Stomach (tissue), 8 donors: ENCODE measurements at regions not wholly inside any gene's neighbourhood (a gene's known extent, or its start where the extent isn't known, plus 50 kb on each side); places are given as distances from the start of the nearest gene placed in this dataset.

ENCODE experiments used
- DNase-seq, 2 donors: peaks; one replicate each; pipeline versions ENCODE4 v3.0.0 to v3.0.0-alpha.2; 2013 to 2019
- H3K27ac ChIP-seq, 5 donors: fragments of 200-600 bp in 4 of 5; sonication (generic) in 4 of 5; one replicate each; pipeline ENCODE4 v1.5.1; 2013 to 2019; ENCODE audit warnings: mild to moderate bottlenecking in 1 of 5, moderate library complexity in 1 of 5
- H3K27me3 ChIP-seq, 3 donors: fragments of 200-600 bp; sonication (generic); one replicate each; pipeline ENCODE4 v1.5.1; 2017 to 2019; ENCODE audit warnings: mixed run types in 1 of 3
- H3K36me3 ChIP-seq, 4 donors: fragments of 200-600 bp; sonication (generic); 1 replicate in 3 of 4; 2 replicates in 1 of 4; pipeline ENCODE4 v1.5.1; 2016 to 2019
- H3K4me1 ChIP-seq, 4 donors: fragments of 200-600 bp; sonication (generic); one replicate each; pipeline ENCODE4 v1.5.1; 2016 to 2019
- H3K4me3 ChIP-seq, 4 donors: fragments of 200-600 bp; sonication (generic) in 3 of 4; one replicate each; pipeline ENCODE4 v1.5.1; 2016 to 2019; ENCODE audit warnings: mild to moderate bottlenecking in 1 of 4
- H3K9me3 ChIP-seq, 4 donors: fragments of 200-600 bp; sonication (generic); one replicate each; pipeline ENCODE4 v1.5.1; 2016 to 2019
- EP300 ChIP-seq: sonication (generic); formaldehyde crosslinking; IDR thresholded peaks from one replicate; pipeline ENCODE4 v1.6.1; 2017; ENCODE audit warnings: antibody characterized with exemption
- POLR2A ChIP-seq, 4 donors: fragments of 450-650 bp; IDR thresholded peaks; one replicate each; pipeline ENCODE4 v1.6.1; 2016; ENCODE audit warnings: antibody characterized with exemption in 4 of 4, control low read depth in 2 of 4, mild to moderate bottlenecking in 1 of 4, moderate library complexity in 1 of 4
- POLR2AphosphoS5 ChIP-seq, 3 donors: sonication (generic); formaldehyde crosslinking; IDR thresholded peaks; one replicate each; pipeline ENCODE4 v1.6.1; 2016; ENCODE audit warnings: antibody characterized with exemption in 3 of 3
- WGBS, 5 donors: extraction: QIAGEN DNeasy Blood & Tissue Kit in 3 of 5; methylation state at CpG; one replicate each; pipeline versions ENCODE4 v1.1.5 to v1.1.7; 2013 to 2018; 5-methylcytosine and 5-hydroxymethylcytosine counted together
- intact Hi-C: fragments of 100-400 bp; cut with DNase I; formaldehyde crosslinking; loops from one replicate; pipeline ENCODE4 v1.15.1; 2023; ENCODE audit warnings: low total_unique reads
- TF ChIP-seq, protein P1 (sequence below), 7 experiments: fragments of 450-650 bp in 4 of 7; fragments of 200-600 bp in 3 of 7; sonication (generic) in 3 of 7; IDR thresholded peaks; one replicate each; pipeline ENCODE4 v1.5.1; 2016 to 2019; ENCODE audit warnings: antibody characterized with exemption in 7 of 7, control low read depth in 2 of 7, mild to moderate bottlenecking in 1 of 7
- donor health status: healthy with polysubstance abuse.
- donor health status: Bipolar disorder and iron deficiency.
- donor health status: healthy.

DNA sequence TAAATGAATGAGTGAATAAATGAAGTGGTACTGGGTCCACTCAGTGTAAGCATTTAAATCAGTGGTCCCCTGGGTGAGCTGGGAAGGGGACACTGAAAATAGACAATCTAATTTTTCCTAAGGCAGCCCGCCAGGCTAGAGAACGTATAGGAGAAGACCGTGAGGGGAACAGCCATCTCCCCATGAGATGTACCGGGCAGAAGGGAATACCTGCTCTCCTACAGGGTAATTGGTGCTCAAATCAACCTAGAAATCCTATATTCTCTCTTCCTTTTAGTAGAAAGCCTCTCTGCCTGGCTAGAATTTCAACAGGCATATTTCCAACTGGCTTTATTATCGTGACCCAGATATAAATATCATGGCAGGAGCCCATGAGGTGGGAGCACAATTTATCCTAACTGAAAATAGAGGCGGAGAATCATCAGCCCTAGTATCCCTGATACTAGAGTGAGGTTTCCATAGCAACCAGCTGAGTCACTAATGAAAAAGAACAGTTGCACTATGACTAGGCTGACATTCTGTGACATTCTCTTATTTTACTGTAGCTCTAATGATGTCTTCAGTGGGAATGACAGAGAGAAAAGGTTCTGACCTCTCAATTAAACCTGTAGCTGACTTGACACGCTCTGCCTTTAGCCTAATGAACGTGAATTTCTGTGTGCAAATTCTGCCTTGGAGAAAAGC, 96.5 kb upstream of the CAST start:
- Histone ChIP-seq H3K36me3 (no peaks in the 10 kb centered on the region), H3K4me3 (no peak overlapping the region), H3K27me3 (no peaks in the 10 kb centered on the region), H3K4me1 (peaks cover 0 to 7% (median 0%) of the 10 kb centered on the region in 4 donors), H3K27ac (no peak overlapping the region), H3K9me3 (no peaks in the 10 kb centered on the region)
- 59 to 79% (median 73%) methylated on average over 8 of the region's 8 CpGs for WGBS, 5 donors
- intact Hi-C loops: no loop called here
- TF ChIP-seq, protein P1, sequence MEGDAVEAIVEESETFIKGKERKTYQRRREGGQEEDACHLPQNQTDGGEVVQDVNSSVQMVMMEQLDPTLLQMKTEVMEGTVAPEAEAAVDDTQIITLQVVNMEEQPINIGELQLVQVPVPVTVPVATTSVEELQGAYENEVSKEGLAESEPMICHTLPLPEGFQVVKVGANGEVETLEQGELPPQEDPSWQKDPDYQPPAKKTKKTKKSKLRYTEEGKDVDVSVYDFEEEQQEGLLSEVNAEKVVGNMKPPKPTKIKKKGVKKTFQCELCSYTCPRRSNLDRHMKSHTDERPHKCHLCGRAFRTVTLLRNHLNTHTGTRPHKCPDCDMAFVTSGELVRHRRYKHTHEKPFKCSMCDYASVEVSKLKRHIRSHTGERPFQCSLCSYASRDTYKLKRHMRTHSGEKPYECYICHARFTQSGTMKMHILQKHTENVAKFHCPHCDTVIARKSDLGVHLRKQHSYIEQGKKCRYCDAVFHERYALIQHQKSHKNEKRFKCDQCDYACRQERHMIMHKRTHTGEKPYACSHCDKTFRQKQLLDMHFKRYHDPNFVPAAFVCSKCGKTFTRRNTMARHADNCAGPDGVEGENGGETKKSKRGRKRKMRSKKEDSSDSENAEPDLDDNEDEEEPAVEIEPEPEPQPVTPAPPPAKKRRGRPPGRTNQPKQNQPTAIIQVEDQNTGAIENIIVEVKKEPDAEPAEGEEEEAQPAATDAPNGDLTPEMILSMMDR (IDR thresholded peaks at IDR 0.05): no peak
- no peak for TF ChIP-seq POLR2A (IDR thresholded peaks at IDR 0.05)
- no peak for TF ChIP-seq EP300
- no peak for TF ChIP-seq POLR2AphosphoS5 (IDR thresholded peaks at IDR 0.05)
- no peak for DNase-seq

DNA sequence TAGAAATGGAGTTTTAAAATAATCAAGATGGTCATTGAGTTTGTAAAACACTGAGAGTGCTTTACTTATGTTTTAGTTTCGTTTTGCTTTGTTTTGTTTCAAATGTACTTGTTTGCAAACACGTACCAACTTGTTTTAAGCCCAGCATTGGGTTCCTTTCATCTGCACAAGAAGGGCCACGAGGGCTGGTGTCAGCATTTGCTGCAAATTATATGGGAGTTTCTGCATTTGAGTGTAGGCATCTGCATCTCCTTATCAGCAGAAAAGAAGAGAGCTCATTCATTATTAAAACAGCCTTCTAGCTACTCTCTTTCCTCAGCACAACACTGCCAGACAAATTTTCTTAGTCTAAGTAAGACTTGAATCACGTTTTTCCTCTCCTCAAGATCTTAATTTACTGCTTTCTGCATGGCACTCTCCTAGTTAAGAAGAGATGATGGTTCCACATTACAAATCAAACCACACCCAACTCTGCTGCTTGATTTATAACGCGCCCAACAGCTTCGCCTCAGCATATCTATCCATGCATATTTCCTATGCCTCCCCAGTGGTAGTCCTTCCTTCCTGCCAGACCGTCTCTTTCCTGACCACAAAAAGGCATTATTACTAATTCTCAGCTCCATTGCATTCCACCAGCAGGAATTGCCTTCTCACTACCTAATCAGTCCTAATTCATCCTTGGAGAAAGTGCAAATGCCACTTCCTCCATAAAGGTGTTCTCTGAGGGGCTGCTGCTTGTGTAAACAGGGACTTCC, 95.2 kb upstream of the CAST start:
- TF ChIP-seq, protein P1 (IDR thresholded peaks at IDR 0.05): no peak
- TF ChIP-seq EP300 (no peak), POLR2A (IDR thresholded peaks at IDR 0.05) (no peak), POLR2AphosphoS5 (IDR thresholded peaks at IDR 0.05) (no peak)
- 41 to 56% (median 53%) methylated on average over 8 of the region's 8 CpGs for WGBS, 5 donors
- Histone ChIP-seq H3K4me3 (no peak overlapping the region), H3K9me3 (no peaks in the 10 kb centered on the region), H3K36me3 (no peaks in the 10 kb centered on the region), H3K27me3 (no peaks in the 10 kb centered on the region), H3K27ac (no peak overlapping the region), H3K4me1 (peaks cover 0 to 7% (median 0%) of the 10 kb centered on the region in 4 donors)
- no peak for DNase-seq
- intact Hi-C loops: no loop called here

DNA sequence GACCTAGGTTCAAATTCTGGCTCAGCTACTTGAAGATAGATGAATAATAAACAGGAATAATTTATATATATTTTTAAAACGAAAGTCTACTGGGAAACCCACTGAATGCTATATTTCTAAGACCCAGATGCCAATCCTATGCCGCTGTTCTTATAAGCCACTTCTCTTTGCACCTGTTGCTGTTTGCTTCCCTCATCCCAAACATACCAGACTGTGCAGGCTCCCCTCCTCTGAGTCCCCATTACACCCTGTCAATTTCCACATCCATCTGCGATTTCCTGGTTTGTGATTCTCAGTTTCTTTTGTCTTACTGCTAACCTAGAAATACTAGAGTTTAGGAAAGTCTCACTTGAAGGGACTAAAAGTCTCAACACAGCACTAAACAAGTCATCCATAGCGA, 92.8 kb upstream of the CAST start:
- intact Hi-C loops: no loop called here
- no peak for DNase-seq
- H3K4me1 ChIP-seq: peaks cover 0 to 7% (median 0%) of the 10 kb centered on the region in 4 donors
- 84 to 90% (median 85%) methylated on average over 4 of the region's 4 CpGs for WGBS, 5 donors
- H3K36me3 ChIP-seq: no peaks in the 10 kb centered on the region
- TF ChIP-seq, protein P1 (IDR thresholded peaks at IDR 0.05): no peak
- TF ChIP-seq EP300: no peak
- no peak overlapping the region for H3K4me3 ChIP-seq
- H3K27me3 ChIP-seq: no peaks in the 10 kb centered on the region
- no peak overlapping the region for H3K27ac ChIP-seq
- H3K9me3 ChIP-seq: no peaks in the 10 kb centered on the region

- H3K4me1 ChIP-seq: peaks cover 0 to 7% (median 0%) of the 10 kb centered on the region in 4 donors
- WGBS, 5 donors: 76 to 82% (median 79%) methylated on average over 4 of the region's 4 CpGs
- H3K36me3 ChIP-seq: no peaks in the 10 kb centered on the region
- intact Hi-C loops: no loop called here
- no peaks in the 10 kb centered on the region for H3K9me3 ChIP-seq
- DNase-seq: no peak
- TF ChIP-seq EP300 (no peak), POLR2A (IDR thresholded peaks at IDR 0.05) (no peak), POLR2AphosphoS5 (IDR thresholded peaks at IDR 0.05) (no peak)
- TF ChIP-seq, protein P1 (IDR thresholded peaks at IDR 0.05): no peak
- no peak overlapping the region for H3K4me3 ChIP-seq
- H3K27ac ChIP-seq: no peak overlapping the region
- H3K27me3 ChIP-seq: no peaks in the 10 kb centered on the region
Measured at GRCh38 chr5:96569770-96570169, 92.4 kb upstream of the CAST start.
